GM12874 (cell line): ENCODE measurements at regions not wholly inside any gene's neighbourhood (a gene's known extent, or its start where the extent isn't known, plus 50 kb on each side); places are given as distances from the start of the nearest gene placed in this dataset.

Experiments used
- CTCF ChIP-seq: IDR thresholded peaks from 2 replicates; pipeline ENCODE4 v1.5.1; 2011; ENCODE audit warnings: low read depth, mild to moderate bottlenecking, control low read depth, low read length, moderate library complexity; ENCODE audit not compliant: insufficient read depth

DNA sequence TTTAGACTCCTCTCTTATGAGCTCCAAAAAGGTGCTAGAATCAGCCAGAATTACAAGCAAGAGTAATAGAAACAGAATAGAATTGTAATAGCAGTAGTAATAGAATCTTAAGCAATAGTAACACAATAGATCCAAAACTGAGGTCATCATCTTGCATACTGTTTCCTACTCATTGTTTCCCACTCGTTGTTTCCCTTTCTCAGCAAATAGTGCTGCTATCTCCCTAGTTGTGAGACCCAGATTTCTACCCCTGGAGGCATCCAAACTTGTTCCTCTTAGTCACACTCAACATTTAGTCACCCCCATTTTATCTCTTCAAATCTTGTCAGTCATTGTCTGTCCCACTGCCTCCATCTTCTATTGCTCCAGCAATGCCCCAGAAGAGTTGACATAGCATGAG is 356.9 kb upstream of the MARCKS start:
- no peak for TF ChIP-seq CTCF

DNA sequence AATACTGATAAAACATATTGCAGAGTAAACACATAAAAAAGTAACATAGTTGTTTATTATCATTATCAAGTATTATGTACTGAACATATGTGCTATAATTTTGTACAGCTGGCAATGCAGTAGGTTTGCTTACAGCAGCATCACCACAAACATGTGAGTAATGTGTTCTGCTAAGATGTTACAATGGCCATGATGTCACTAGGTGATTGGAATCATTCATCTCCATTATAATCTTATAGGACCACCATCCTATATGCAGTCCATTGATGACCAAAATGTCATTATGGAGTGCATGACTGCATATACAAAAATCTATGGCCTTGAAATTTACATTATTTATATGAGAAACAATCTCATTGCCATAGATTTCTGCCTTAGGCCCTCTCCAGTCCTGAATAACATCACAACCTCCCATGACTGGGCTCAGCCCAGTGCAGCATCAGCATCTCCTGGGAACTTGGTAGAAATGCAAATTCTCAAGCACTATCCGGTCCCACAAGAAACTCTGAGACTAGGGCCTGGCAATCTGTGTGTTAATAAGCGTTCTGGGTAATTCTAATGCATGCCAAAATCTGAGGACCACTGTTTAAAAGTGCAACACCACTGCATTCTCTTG is 352.0 kb upstream of the MARCKS start:
- TF ChIP-seq CTCF: no peak

- TF ChIP-seq CTCF: no peak
Observed at GRCh38 chr6:113508249-113508648, 348.9 kb upstream of the MARCKS start.

DNA sequence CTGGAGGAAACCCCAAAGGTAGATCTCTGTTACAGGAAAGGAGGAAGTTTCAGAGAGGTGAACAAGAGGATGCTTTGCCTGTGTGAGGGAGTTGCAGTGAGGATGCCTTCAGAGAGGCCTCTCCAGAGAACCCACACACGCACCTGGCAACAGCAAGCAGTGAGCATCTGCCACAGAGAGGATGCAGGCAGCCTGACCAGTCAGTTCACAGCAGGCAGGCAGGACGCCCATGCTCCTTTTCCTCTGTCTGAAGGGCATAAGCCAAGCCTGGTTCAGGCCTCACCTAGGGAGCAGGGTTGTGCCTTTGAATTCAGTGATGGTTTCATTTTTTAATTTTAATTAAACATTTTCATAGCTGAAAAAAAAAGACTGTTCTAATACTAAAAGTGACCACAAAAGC is 346.0 kb upstream of the MARCKS start:
- no peak for TF ChIP-seq CTCF

DNA sequence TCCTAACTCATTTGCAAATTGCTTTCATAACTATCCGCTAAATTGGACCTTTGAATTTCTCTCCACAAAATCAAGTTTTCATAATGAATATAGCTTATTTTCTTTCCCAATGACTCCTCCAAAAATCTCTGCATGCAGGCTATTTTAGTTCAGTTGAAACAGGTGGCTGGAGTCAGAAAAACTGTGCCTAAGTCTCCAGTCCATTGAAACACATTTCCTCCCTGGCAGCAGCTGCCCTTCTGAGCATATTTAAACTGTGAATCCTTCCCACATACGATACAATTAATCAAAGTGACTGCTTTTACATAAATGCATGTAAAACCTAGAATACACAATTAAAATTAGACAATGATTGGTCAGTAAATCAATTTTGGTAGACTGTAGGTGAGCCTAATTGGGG is 344.6 kb upstream of the MARCKS start:
- TF ChIP-seq CTCF: no peak

GRCh38 chr6:113513086-113513485 is 344.1 kb upstream of the MARCKS start:
- no peak for TF ChIP-seq CTCF

DNA sequence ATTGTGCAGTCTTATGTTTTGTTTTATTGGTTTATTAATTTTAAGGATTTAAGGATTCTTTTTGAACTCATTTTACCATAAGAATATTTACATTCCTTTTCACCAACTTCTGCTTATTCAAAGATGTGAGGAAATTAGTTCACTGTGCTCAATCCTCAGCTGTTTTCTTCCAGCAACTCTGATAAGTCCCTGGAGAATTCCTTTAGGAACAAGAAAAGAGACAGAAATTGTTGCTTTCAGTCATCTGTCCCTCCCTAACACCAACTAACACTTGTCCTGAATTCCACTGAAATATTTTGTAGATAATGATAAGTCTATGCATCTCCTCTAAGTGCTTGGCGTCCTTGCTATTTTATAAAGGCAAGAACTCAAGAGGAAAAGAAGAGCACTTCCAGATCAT is 334.8 kb upstream of the MARCKS start:
- TF ChIP-seq CTCF: no peak
